ENCODE measurements at regions not wholly inside any gene's neighbourhood (a gene's known extent, or its start where the extent isn't known, plus 50 kb on each side); places are given as distances from the start of the nearest gene placed in this dataset.

DNA sequence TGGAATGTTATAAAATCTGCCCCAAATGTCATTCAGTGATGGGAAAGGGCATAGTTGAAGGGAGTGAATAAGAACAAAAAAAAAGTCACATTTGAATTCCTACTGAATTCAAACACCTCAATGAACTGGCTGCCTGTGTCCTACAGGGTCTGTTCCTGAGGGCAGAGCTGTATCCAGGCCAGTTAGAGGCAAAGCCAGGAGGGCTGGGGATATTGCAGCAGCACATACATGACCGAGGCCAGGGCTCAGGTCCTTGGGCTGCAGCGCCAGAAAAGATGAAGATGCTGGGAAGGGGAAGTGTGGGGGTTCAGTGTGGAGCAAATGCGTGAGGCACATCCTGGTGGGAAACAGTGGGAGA, 449.2 kb downstream of the SIPA1L2 start:
- TF ChIP-seq, protein P1, sequence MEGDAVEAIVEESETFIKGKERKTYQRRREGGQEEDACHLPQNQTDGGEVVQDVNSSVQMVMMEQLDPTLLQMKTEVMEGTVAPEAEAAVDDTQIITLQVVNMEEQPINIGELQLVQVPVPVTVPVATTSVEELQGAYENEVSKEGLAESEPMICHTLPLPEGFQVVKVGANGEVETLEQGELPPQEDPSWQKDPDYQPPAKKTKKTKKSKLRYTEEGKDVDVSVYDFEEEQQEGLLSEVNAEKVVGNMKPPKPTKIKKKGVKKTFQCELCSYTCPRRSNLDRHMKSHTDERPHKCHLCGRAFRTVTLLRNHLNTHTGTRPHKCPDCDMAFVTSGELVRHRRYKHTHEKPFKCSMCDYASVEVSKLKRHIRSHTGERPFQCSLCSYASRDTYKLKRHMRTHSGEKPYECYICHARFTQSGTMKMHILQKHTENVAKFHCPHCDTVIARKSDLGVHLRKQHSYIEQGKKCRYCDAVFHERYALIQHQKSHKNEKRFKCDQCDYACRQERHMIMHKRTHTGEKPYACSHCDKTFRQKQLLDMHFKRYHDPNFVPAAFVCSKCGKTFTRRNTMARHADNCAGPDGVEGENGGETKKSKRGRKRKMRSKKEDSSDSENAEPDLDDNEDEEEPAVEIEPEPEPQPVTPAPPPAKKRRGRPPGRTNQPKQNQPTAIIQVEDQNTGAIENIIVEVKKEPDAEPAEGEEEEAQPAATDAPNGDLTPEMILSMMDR (conservative IDR thresholded peaks at IDR 0.05; ENCODE audit: low read depth, low read length), result no peak
- TF ChIP-seq EZH2phosphoT487 (IDR thresholded peaks at IDR 0.05; ENCODE audit: borderline replicate concordance, low read length) (no peak), EZH2 (IDR thresholded peaks at IDR 0.05; ENCODE audit: low read length, unreplicated experiment) (no peak)

Measured in PC-3 (cell line).